HEK293 (cell line): ENCODE measurements at regions not wholly inside any gene's neighbourhood (a gene's known extent, or its start where the extent isn't known, plus 50 kb on each side); places are given as distances from the start of the nearest gene placed in this dataset.

ENCODE experiments used
- CTCF ChIP-seq: fragments of 450-650 bp; formaldehyde crosslinking; IDR thresholded peaks from 2 replicates; pipeline ENCODE4 v1.5.1; 2016; ENCODE audit warnings: missing biosample characterization, missing genetic modification characterization
- HOXC10 ChIP-seq: sonication (generic); formaldehyde crosslinking; IDR thresholded peaks from 2 replicates; pipeline ENCODE4 v1.8.1; 2023; ENCODE audit warnings: mild to moderate bottlenecking, missing genetic modification reagents
- REST ChIP-seq: fragments of 450-650 bp; formaldehyde crosslinking; IDR thresholded peaks from 2 replicates; pipeline ENCODE4 v1.5.1; 2016; ENCODE audit warnings: missing biosample characterization, missing genetic modification characterization
- ZBTB21 ChIP-seq: fragments of 450-650 bp; formaldehyde crosslinking; IDR thresholded peaks from 2 replicates; pipeline ENCODE4 v1.5.1; 2017; ENCODE audit warnings: missing biosample characterization, missing genetic modification characterization
- ZNF140 ChIP-seq: fragments of 450-650 bp; formaldehyde crosslinking; IDR thresholded peaks from 2 replicates; pipeline ENCODE4 v1.5.1; 2016; ENCODE audit warnings: missing biosample characterization, missing genetic modification characterization
- ZNF184 ChIP-seq: fragments of 450-650 bp; IDR thresholded peaks from 2 replicates; pipeline ENCODE4 v1.5.1; 2018; ENCODE audit warnings: missing biosample characterization, mild to moderate bottlenecking, missing genetic modification characterization
- ZNF23 ChIP-seq: fragments of 450-650 bp; formaldehyde crosslinking; IDR thresholded peaks from 2 replicates; pipeline ENCODE4 v1.5.1; 2016; ENCODE audit warnings: missing biosample characterization, missing genetic modification characterization, borderline replicate concordance
- ZNF280D ChIP-seq: fragments of 450-650 bp; formaldehyde crosslinking; IDR thresholded peaks from 2 replicates; pipeline ENCODE4 v1.5.1; 2016; ENCODE audit warnings: missing biosample characterization, missing genetic modification characterization
- ZNF580 ChIP-seq: fragments of 450-650 bp; formaldehyde crosslinking; IDR thresholded peaks from 2 replicates; pipeline ENCODE4 v1.5.1; 2016; ENCODE audit warnings: missing biosample characterization, missing genetic modification characterization

GRCh38 chr7:96578606-96579005 is 131.0 kb downstream of the SEM1 start:
- TF ChIP-seq ZNF184 (tag by site-specific recombination) (no peak), ZNF280D (tag by site-specific recombination) (no peak), ZNF580 (tag by site-specific recombination) (no peak), CTCF (tag by site-specific recombination) (no peak), REST (tag by site-specific recombination) (no peak), HOXC10 (CRISPR knock-in tag) (no peak), ZNF23 (no peak), ZNF140 (tag by site-specific recombination) (no peak), ZBTB21 (tag by site-specific recombination) (no peak)
